Heart left ventricle (tissue), 13 donors: ENCODE measurements at regions not wholly inside any gene's neighbourhood (a gene's known extent, or its start where the extent isn't known, plus 50 kb on each side); places are given as distances from the start of the nearest gene placed in this dataset.

Experiments used
- CTCF ChIP-seq, 12 donors: fragments of 200-600 bp; sonication (generic) in 4 of 12; IDR thresholded peaks; one replicate each; pipeline versions ENCODE4 v1.5.0 to v1.8.0; 2018 to 2022; ENCODE audit warnings: antibody characterized with exemption in 12 of 12, mild to moderate bottlenecking in 5 of 12
- POLR2A ChIP-seq, 2 donors: fragments of 450-650 bp; IDR thresholded peaks; one replicate each; pipeline ENCODE4 v1.6.1; 2017; ENCODE audit warnings: antibody characterized with exemption in 2 of 2, mild to moderate bottlenecking in 2 of 2, moderate library complexity in 2 of 2
- donor health status: ischemic (EF 13 %, LVEDD 7.1; RV severe dilation, severe dysfunction).
- donor health status: DM: no; HTN: yes; CAD: no.
- donor health status: DM: no; HTN: no; CAD: no.
- donor health status: ischemic (EF 25% LVEDD 6.9; RV normal size, moderate dysfunction).
- donor health status: ischemic (EF 25% LVEDD 5.7; RV mildly dilated, moderate dysfunction).
- donor health status: ischemic (EF 35%, LVEDD 5.7; RV mildly dilated, moderate dysfunction).
- donor health status: nonischemic (EF 11% LVEDD 7.7; RV severe dilation, severe dysfunction).
- donor health status: DM: yes; HTN: yes; CAD: no.
- donor health status: PGD.
- donor health status: ischemic (EF 29% LVEDD 5.4; RV normal size, mild dysfunction).
- donor health status: nonischemic (EF 23%, LVEDD 6.1; RV moderate dilation, normal function).

GRCh38 chr5:98581112-98581997 is 192.1 kb upstream of the RGMB start:
- no peak for TF ChIP-seq CTCF (IDR thresholded peaks at IDR 0.05)
- no peak for TF ChIP-seq POLR2A (IDR thresholded peaks at IDR 0.05)
